GM18499 (cell line): ENCODE measurements at regions not wholly inside any gene's neighbourhood (a gene's known extent, or its start where the extent isn't known, plus 50 kb on each side); places are given as distances from the start of the nearest gene placed in this dataset.

Experiments used
- ATAC-seq: cut with Tn5 transposase; IDR thresholded peaks from one replicate; pipeline ENCODE4 v1.9.1; 2021; ENCODE audit warnings: moderate number of reproducible peaks; ENCODE audit not compliant: insufficient read depth, unreplicated experiment

- ATAC-seq: no peak
Measured at GRCh38 chr4:98210281-98210680, 50.9 kb upstream of the RAP1GDS1 start.

DNA sequence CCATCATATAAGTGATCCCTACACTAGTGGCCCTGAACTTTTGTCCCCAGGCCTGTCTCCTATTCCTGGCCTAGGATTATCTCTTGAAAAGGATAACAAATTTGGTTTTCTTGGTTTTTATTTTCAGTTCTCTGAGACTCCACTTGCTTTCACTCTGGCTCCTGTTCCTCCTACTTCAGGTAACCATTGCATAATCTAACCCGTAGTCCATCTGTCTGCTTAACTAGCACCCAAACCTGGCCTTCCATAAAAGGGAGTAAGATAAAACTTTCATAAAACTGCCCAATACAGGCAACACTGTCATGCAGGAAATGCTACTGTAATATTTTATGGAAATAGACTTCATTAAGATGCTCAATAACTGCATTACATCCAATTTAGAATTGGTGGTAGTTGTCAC lies 52.1 kb upstream of the RAP1GDS1 start:
- no peak for ATAC-seq

GRCh38 chr4:98204236-98204553 lies 57.0 kb upstream of the RAP1GDS1 start:
- peak; percentile 67 for ATAC-seq

DNA sequence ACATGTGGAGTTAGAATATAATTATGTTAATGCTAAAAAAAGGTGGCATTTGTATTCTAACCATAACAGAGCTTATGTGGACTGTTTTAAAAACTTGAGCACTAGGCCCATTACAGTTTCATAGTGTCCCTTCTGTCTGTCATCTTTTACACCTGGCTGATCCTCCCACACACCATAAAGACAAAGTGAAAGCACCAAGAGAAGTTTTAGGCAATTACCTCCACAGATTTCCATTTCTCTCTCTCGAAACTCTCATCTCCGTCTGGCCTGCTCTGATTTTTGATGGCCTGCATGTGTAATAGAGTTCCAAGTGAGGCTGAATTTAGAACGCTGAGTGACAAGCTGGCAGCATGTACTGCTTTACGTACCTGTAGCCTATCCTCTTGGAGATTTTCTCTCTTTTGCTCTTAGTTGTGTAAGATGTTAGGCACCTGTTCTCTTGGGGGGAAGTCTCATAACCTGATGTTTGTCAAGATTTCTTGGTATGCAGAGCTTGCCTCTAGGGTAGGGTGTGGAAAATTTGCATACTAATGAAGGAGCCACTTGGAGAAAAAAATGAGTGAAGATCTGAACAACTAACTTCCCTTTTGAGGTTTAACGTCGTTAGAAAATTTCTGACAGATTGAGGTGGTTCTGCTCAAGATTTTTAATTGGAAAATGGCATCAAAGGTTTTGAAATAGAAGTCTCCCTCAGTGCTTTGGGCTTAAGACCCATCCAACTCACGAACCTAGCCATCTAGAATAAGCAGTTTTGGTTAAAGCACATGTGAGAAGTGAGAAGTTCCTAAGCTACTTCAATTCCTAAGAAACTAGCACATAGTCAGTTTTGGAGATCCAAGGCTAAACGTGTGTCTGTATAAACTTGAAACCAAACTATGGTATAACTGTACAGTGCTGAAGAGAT lies 57.6 kb upstream of the RAP1GDS1 start:
- ATAC-seq: peak; percentile 68

DNA sequence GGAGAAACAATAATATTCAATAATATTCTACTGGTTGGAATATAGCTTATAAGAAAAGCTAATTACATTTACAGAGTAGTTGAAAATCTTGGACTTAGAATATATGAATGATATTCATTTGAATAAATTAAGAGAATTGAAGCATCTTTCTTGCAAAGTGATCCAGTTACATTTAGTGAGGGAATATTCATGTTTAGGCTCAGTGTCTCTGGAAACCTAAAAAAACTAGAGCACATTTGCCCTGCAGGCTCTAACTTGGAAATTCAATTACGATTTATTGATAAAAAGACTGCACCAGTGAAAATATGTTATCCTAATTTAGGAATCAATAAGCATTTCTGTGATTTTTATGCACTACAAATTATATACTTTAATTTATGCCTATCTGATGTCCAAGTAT lies 58.3 kb upstream of the RAP1GDS1 start:
- no peak for ATAC-seq

- no peak for ATAC-seq
Measured at GRCh38 chr4:98199247-98199646, 56.0 kb upstream of the STPG2 start.

DNA sequence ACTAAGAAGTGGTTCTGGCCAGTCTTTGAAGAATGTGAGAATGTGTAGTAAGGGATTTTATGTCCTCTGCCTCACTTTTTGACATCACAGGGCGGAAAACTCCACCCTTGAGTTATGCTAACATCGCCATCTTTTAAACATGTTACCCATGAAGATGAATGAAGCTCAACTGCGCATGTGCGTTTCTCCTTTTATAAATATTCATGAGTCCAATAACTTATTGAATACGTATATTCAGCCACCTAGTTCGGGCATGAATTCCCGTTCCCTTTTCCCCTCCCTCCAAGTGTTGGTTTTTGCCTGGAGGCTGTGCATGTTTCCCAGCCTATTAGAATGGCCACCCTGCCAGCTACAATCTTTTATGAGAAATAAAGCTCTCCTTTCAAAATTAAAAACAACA lies 51.7 kb upstream of the STPG2 start:
- ATAC-seq: no peak

DNA sequence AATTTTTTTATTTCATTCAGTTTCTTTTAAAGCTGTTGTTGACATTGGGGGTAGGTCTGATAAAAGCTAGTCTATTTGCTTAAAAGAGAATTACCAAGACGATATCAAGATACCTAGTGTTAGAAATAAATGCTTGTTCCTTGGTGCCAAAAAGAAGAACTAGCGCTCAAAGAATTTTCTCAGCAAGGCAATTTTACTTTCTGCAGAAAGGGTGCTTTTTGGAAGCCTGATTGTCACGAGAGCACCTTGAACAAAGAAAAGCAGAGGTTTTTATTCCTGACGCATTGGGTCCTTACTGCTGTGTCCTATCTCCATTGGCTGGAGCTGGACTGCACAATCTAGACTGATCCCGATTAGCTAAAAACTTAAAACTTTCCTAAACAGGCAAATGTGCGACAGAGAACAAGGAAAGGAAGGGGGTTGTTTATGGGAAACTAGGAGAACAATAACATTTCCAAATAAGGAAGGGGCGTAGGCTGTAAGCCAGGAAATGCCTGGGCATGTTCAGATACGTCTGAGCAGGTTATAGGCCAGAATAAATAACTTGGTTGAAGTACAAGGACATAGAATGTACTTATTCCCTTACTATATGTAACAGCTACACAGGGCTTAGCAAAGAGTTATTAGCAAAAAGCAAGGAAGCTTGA lies 50.3 kb upstream of the STPG2 start:
- ATAC-seq: no peak
